ENCODE measurements at regions not wholly inside any gene's neighbourhood (a gene's known extent, or its start where the extent isn't known, plus 50 kb on each side); places are given as distances from the start of the nearest gene placed in this dataset.

DNA sequence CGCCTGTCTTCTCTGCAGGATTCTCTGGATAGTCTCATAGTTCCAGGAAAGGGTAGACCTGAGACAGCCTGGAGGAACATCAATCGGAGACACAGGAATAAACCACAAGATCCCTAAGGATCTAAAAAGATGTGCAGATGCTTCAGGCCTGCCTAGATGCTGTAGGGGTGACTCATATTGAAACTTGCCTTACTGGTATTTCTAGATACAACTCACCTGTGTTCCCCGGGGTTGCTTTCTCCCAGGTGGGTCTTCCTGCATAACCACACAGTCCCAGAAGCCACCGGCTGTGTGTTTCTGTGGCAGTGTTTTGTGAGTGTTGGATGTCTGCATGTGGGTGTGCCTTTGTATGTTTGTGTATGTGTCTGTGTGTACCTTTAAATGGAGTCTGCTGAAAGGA, 719.0 kb upstream of the TSPY4 start:
- H3K9me3 Mint-ChIP-seq = no peaks in the 10 kb centered on the region
- no peaks in the 10 kb centered on the region for H3K36me3 Mint-ChIP-seq (ENCODE audit: insufficient read depth)
- no peak for ATAC-seq
- H3K27me3 Mint-ChIP-seq (ENCODE audit: low read depth) = no peaks in the 10 kb centered on the region
- DNase-seq = no peak
- no peak overlapping the region for H3K4me3 Mint-ChIP-seq
- H3K4me1 Mint-ChIP-seq (ENCODE audit: low read depth) = no peaks in the 10 kb centered on the region

DNA sequence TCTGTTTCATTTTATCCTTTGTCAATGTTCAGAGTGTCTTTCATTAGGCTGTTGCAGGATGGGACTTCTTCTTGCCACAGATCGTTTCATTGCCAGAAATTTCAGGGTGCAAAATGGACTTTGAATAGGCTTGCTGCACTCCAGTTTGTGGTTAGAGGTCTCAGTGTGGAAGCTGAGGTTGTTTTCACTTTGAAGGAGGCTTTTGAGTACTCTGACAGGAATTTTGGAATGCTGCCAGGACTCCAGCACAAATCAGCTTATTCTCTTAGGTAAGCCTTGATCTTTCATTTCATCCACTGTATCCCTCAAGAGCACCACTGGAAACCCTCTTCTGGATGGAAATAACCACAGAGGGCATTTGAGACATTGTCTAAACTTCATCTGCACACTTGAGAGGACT, 715.1 kb upstream of the TSPY4 start:
- no peaks in the 10 kb centered on the region for H3K27me3 Mint-ChIP-seq (ENCODE audit: low read depth)
- H3K9me3 Mint-ChIP-seq = no peaks in the 10 kb centered on the region
- no peaks in the 10 kb centered on the region for H3K4me1 Mint-ChIP-seq (ENCODE audit: low read depth)
- ATAC-seq (no peak), DNase-seq (no peak)
- no peak overlapping the region for H3K4me3 Mint-ChIP-seq
- no peaks in the 10 kb centered on the region for H3K36me3 Mint-ChIP-seq (ENCODE audit: insufficient read depth)

DNA sequence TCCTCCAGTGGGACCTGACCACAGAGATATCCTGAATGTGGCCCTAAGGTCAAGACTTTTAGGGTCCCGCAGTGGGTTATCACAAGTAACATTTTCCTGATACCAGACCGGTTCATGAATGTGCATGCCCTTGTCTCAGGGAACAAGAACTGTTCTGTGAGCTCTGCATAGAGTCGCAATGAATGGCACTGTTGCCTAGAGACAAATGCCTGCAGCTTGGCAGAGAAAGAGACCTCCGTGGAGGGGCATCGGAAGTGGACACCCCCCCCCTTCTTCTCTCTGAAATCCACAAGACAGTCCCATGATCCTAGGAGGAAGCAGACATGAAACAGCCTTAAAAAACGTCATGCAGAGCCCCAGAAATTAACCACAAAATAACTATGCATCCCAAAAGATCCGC, 714.4 kb upstream of the TSPY4 start:
- no peaks in the 10 kb centered on the region for H3K9me3 Mint-ChIP-seq
- no peaks in the 10 kb centered on the region for H3K36me3 Mint-ChIP-seq (ENCODE audit: insufficient read depth)
- H3K4me1 Mint-ChIP-seq (ENCODE audit: low read depth) = no peaks in the 10 kb centered on the region
- no peak overlapping the region for H3K4me3 Mint-ChIP-seq
- H3K27me3 Mint-ChIP-seq (ENCODE audit: low read depth) = no peaks in the 10 kb centered on the region
- no peak for DNase-seq
- no peak for ATAC-seq

DNA sequence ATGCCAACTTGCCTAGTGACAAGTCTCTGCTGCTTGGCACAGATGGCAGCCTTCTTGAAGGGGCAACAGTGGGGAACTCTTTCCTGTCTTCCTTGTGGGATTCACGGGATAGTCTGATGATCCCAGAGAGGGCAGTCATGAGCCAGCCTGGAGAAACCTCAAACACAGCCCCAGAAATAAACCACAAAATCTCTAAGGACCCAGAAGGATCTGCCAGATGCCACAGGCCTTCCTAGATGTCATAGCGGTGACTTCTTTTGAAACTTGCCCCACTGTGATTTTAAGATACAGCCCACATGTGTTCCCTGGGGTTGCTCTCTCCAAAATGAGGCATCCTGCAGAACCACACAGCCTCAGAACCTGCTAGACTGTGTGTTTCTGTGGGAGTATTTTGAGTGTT, 707.6 kb upstream of the TSPY4 start:
- no peak for DNase-seq
- H3K27me3 Mint-ChIP-seq (ENCODE audit: low read depth) = peaks cover 2% of the 10 kb centered on the region
- H3K9me3 Mint-ChIP-seq = no peaks in the 10 kb centered on the region
- ATAC-seq = no peak
- no peak overlapping the region for H3K4me3 Mint-ChIP-seq
- H3K4me1 Mint-ChIP-seq (ENCODE audit: low read depth) = no peaks in the 10 kb centered on the region
- H3K36me3 Mint-ChIP-seq (ENCODE audit: insufficient read depth) = no peaks in the 10 kb centered on the region

DNA sequence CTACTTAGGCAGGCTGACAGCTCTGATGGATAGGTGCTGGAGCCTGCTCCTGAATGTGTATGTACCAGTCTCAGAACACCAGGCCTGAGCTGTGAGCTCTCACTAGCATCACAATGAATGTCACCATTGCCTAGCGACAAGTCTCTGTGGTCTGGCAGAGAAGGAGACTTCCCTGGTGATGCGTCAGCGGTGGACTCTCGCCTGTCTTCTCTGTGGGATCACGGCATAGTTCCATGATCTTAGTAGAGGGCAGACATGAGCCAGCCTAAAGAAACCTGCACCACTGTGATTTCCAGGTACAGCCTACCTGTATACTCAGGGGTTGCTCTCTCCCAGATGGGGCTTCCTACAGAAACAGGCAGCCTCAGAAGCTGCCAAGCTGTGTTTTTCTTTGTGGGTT, 699.2 kb upstream of the TSPY4 start:
- Mint-ChIP-seq H3K4me3 (no peak overlapping the region), H3K27me3 (ENCODE audit: low read depth) (no peaks in the 10 kb centered on the region), H3K36me3 (ENCODE audit: insufficient read depth) (no peaks in the 10 kb centered on the region), H3K4me1 (ENCODE audit: low read depth) (no peaks in the 10 kb centered on the region), H3K9me3 (no peaks in the 10 kb centered on the region)
- ATAC-seq = no peak
- DNase-seq = no peak

DNA sequence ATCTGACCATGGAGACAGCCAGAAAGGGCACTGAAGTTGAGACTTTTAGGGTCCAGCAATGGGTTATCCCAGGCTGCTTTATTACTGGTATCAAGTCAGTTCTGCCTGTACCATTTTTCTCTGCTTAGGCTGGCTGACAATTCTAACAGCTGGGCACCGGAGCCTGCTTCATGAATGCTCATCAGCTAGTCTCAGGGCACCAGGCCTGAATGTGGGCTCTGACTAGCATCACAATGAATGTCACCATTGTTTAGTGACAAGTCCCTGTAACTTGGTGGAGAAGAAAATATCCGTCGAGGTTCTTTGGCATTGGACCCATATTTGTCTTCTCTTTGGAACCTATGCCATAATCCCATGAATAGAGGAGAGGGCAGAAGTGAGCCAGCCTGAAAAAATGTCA, 692.3 kb upstream of the TSPY4 start:
- Mint-ChIP-seq H3K36me3 (ENCODE audit: insufficient read depth) (no peaks in the 10 kb centered on the region), H3K4me3 (no peak overlapping the region), H3K27me3 (ENCODE audit: low read depth) (peaks cover 1% of the 10 kb centered on the region), H3K4me1 (ENCODE audit: low read depth) (no peaks in the 10 kb centered on the region), H3K9me3 (no peaks in the 10 kb centered on the region)
- no peak for DNase-seq
- ATAC-seq = no peak

DNA sequence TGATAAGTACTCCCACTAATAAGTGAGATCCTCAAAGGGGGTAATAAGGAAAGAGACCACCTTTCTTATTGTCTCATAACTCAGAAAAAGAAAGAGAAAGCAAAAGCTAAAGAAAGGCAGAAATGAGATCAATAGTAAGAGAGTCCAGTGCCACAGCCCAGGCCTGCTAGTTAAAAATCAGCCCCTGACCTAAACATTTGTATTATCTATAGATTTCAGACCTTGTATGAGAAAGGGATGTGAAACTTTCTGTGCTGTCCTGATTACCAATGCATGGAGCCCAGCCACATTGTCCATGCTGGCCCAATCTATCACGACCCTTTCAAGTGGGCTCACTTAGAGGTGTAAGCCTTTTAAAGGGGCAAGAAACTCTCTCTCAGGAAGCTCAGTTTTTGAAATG, 684.8 kb upstream of the TSPY4 start:
- DNase-seq = no peak
- H3K4me3 Mint-ChIP-seq = no peak overlapping the region
- H3K36me3 Mint-ChIP-seq (ENCODE audit: insufficient read depth) = no peaks in the 10 kb centered on the region
- H3K9me3 Mint-ChIP-seq = no peaks in the 10 kb centered on the region
- H3K27me3 Mint-ChIP-seq (ENCODE audit: low read depth) = peaks cover 1% of the 10 kb centered on the region
- no peak for ATAC-seq
- no peaks in the 10 kb centered on the region for H3K4me1 Mint-ChIP-seq (ENCODE audit: low read depth)

DNA sequence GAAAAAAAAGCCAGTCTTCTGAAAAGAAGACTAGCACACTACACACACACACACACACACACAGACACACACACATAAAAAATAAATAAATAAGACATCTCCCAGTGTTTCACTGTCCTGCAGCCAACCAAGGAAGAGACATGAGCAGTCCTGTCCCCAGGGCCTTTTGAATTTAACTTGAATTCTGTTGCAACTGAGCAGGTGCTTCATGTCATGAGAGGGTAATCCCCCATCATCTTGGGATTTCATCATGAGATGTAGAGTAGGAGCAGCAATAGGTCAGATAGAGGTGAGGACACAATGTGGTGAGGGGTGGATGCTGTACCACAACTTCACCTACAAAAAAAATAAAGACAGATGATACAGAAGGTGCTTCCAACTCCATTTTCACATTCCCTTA, 682.2 kb upstream of the TSPY4 start:
- ATAC-seq (no peak), DNase-seq (no peak)
- Mint-ChIP-seq H3K4me3 (no peak overlapping the region), H3K9me3 (no peaks in the 10 kb centered on the region), H3K27me3 (ENCODE audit: low read depth) (no peaks in the 10 kb centered on the region), H3K36me3 (ENCODE audit: insufficient read depth) (no peaks in the 10 kb centered on the region), H3K4me1 (ENCODE audit: low read depth) (no peaks in the 10 kb centered on the region)

DNA sequence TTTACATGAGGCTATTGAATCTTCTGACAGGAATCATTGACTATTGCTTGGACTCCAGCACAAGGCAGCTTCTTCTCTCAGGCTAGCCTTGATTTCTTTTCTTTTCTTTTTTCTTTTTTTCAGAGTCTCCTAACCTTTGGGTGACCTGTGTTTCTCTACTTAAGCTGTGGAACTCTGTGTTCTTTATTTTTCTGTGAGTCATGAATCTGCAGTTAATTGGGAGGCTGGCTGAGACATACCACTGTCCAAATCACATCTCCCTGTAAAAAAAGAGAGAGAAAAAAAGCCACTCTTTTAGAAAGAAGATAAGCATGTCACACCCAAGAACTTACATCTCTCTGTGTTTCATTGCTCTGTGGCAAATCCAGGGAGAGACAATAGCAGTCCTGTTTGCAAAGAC, 681.2 kb upstream of the TSPY4 start:
- H3K36me3 Mint-ChIP-seq (ENCODE audit: insufficient read depth) = no peaks in the 10 kb centered on the region
- DNase-seq (no peak), ATAC-seq (no peak)
- H3K4me1 Mint-ChIP-seq (ENCODE audit: low read depth) = no peaks in the 10 kb centered on the region
- H3K4me3 Mint-ChIP-seq = no peak overlapping the region
- no peaks in the 10 kb centered on the region for H3K27me3 Mint-ChIP-seq (ENCODE audit: low read depth)
- no peaks in the 10 kb centered on the region for H3K9me3 Mint-ChIP-seq

DNA sequence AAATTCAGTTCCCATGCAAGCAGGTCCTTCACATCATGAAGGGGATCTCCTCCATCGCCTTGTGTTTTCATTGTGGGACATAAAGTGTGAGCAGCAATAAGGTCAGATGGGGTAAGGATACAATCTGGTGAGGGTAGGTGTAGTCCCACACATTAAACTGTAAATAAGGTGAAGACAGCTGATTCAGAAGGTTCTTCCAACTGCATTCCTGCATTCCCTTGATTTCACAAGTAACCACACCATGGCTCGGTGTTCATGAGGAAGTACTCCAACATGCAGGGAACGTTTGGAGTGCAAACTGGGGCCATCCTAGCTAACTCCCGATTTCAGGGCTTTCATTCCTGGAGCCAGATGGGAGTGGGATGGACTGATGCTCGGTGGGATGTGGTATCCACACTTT, 680.7 kb upstream of the TSPY4 start:
- ATAC-seq = no peak
- no peak for DNase-seq
- Mint-ChIP-seq H3K4me3 (no peak overlapping the region), H3K36me3 (ENCODE audit: insufficient read depth) (no peaks in the 10 kb centered on the region), H3K4me1 (ENCODE audit: low read depth) (no peaks in the 10 kb centered on the region), H3K9me3 (no peaks in the 10 kb centered on the region), H3K27me3 (ENCODE audit: low read depth) (no peaks in the 10 kb centered on the region)

DNA sequence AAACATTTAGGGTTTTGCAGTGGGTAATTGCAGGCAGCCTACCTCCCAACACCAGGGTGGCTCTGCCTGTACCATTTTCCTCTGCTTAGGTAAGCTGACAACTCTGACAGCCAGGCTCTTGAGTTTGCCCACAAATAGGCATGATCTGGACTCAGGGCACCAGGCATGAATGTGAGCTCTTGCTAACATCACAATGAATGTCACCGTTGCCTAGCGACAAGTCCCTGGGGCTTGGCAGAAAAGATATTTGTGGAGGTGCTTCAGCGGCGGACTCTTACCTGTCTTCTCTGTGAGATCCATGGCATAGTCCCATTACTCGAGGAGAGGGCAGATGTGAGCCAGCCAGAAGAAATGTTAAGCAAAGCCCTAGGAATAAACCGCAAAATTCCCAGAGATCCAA, 677.5 kb upstream of the TSPY4 start:
- Mint-ChIP-seq H3K4me1 (ENCODE audit: low read depth) (no peaks in the 10 kb centered on the region), H3K9me3 (no peaks in the 10 kb centered on the region), H3K27me3 (ENCODE audit: low read depth) (no peaks in the 10 kb centered on the region), H3K4me3 (no peak overlapping the region), H3K36me3 (ENCODE audit: insufficient read depth) (no peaks in the 10 kb centered on the region)
- ATAC-seq (no peak), DNase-seq (no peak)

DNA sequence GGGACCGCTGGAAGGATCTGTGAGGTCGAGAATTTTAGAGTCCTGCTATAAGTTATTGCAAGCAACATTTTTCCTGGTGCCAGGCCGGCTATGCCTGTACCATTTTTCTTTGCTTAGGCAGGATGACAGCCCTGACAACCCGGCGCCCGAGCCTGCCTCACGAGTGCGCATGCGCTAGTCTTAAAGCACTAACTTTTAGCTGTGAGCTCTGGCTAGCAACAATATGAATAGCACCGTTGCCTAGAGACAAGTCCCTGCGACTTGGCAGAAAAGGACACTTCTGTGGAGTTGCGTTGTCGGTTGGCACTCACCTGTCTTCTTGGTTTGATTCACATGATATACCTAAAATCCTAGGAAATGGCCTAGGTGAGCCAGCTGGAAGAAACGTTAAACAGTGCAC, 663.4 kb upstream of the TSPY4 start:
- no peak for ATAC-seq
- Mint-ChIP-seq H3K4me1 (ENCODE audit: low read depth) (no peaks in the 10 kb centered on the region), H3K9me3 (no peaks in the 10 kb centered on the region), H3K27me3 (ENCODE audit: low read depth) (no peaks in the 10 kb centered on the region), H3K4me3 (no peak overlapping the region), H3K36me3 (ENCODE audit: insufficient read depth) (no peaks in the 10 kb centered on the region)
- no peak for DNase-seq

DNA sequence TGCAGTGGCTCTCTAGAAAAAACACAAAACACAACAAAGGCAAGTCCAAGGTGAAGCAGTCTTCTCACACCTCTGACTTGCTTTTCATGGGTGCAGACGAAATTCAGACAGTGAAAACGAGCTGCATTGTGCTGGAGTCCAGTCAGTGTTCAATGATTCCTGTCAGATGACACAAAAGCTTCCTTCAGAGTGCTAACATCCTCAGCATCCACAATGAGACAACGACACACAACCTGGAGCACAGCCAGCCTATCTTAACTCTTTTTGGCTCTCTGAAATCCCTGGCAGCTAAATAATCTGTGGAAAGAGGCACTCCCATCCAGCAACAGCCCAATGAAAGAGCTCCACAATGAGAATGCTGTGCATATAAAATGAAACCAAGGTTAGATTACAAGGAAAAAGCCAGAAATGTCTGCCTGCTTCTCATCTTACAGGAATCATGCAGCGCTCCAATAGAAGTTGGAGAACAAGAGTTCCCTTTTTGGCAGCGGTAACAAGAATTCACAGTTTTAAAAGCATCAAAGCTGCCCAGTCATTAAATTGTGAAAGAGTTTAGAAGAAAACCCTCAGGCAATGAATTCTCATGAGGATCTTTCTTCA, 659.8 kb upstream of the TSPY4 start:
- H3K9me3 Mint-ChIP-seq = no peaks in the 10 kb centered on the region
- no peak overlapping the region for H3K4me3 Mint-ChIP-seq
- H3K36me3 Mint-ChIP-seq (ENCODE audit: insufficient read depth) = no peaks in the 10 kb centered on the region
- no peaks in the 10 kb centered on the region for H3K27me3 Mint-ChIP-seq (ENCODE audit: low read depth)
- ATAC-seq (no peak), DNase-seq (no peak)
- H3K4me1 Mint-ChIP-seq (ENCODE audit: low read depth) = no peaks in the 10 kb centered on the region

DNA sequence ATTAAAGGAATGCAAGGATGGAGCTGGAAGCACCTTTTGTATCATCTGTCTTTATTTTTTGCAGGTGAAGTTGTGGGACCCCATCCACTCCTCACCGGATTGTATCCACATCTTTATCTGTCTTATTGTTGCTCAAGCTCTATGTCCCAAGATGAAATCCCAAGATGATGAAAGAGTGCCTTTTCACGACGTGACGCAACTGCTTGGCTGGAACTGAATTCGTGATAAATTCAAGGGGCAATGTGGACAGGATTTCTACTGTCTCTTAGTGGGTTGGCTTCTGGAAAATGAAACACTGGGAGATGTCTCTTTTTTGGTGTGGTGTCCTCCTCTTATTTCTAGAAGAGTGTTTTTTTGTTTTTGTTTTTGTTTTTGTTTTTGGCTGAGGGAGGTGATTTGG, 650.1 kb upstream of the TSPY4 start:
- Mint-ChIP-seq H3K4me1 (ENCODE audit: low read depth) (no peaks in the 10 kb centered on the region), H3K27me3 (ENCODE audit: low read depth) (no peaks in the 10 kb centered on the region), H3K36me3 (ENCODE audit: insufficient read depth) (no peaks in the 10 kb centered on the region), H3K9me3 (no peaks in the 10 kb centered on the region), H3K4me3 (no peak overlapping the region)
- no peak for ATAC-seq
- DNase-seq = no peak

DNA sequence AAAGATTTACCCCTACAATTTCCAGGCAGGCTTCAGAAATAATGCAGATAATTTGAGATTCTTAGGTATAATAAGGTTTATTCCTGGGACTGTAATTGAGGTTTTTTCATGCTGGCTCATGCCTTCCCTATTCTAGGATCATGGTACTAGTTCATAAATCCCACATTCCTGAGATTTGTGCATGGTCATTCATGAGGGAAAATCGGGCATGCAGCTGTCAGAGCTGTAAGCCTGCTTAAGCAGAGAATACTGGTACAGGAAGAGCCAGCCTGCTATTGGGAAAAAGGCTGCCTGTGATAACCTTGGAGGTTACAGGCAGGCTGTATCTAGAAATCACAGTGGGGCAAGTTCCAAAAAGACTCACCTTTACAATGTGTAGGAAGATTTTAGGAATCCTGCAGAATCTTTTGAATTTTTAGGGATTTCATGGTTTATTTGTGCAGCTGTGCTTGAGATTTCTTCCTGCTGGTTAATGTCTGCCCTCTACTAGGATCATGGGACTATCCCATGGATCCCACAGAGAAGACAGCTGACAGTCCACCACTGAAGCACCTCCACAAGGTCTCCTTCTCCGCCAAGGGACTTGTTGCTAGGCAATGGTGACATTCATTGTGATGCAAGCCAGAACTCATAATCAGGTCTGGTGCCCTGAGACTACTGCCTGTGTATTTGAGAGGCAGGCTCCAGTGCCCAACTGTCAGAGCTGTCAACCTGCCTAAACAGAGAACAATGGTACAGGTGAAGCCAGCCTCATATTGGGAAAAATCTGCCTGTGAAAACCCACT, 646.2 kb upstream of the TSPY4 start:
- Mint-ChIP-seq H3K27me3 (ENCODE audit: low read depth) (no peaks in the 10 kb centered on the region), H3K36me3 (ENCODE audit: insufficient read depth) (no peaks in the 10 kb centered on the region), H3K9me3 (no peaks in the 10 kb centered on the region), H3K4me1 (ENCODE audit: low read depth) (no peaks in the 10 kb centered on the region), H3K4me3 (no peak overlapping the region)
- DNase-seq (no peak), ATAC-seq (no peak)

Measured in activated T-cell treated with anti-CD3 and anti-CD28 coated beads, Interleukin-2, amount 50 U/mL, for 4 hours (primary cell).